ENCODE measurements at regions not wholly inside any gene's neighbourhood (a gene's known extent, or its start where the extent isn't known, plus 50 kb on each side); places are given as distances from the start of the nearest gene placed in this dataset.

DNA sequence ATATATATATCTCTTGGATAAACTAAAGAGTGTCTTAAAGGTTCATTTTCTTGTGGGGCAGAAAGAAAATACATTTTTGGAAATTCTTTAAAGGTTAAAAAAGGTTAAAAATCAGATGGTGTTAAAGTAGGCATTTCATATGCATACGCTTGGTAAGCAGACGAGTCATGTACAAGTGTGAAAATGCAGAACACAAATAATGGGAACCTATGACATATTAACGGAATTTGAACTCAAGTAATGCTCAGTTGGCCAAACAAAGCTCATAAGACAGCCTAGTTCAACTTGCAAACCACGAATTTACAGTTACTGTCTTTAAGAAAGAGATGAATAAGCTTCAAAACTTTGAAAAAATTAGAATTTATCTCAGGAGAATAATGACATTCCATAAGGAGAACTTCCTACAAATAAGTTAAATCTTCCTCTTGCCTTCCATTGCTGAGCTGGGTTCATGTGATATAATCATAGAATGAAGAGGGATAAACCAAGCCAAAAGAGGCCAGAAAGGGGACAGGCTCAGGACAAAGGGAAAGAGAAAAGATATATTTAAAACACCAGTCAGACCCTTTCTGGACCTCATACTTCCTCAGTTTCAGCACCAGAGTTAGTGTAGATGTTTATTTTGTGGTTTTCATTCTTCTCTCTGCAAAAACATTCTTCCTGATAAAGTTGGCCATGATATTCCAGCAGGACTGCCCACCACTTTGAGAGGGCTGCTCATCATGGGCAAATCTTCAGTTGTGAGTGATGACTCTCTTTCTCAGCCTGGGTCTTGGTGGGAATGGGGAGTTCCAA lies 256.7 kb upstream of the CD180 start:
- no peak for DNase-seq (ENCODE audit: low spot score)
- no peak for TF ChIP-seq CTCF (IDR thresholded peaks at IDR 0.05; ENCODE audit: extremely low read depth, missing control alignments)

DNA sequence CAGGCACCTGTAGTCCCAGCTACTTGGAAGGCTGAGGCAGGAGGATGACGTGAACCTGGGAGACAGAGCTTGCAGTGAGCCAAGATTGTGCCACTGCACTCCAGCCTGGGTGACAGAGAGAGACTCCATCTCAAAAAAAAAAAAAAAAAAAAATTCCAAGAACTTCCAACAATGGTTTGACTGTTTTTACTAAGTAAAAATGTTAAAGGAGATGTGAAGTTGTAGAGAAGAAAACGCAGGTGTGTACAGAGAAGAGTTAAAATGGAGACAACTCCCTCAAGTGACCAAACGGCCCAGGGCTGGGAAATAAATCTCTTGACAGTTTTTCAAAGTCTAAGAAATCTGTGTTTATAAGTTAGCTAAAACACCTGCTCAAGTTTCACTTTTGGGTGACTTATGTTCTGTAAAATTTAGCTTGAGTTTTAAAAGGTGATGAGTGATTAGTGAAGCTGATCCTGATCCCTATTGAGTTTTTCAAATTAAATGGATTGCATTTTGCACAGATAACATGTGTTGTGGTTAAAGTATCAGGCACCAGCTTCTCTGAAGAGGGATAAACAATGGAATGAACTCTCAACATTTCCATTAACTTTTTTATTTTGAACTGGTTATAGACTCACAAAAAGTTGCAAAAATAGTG lies 255.2 kb upstream of the CD180 start:
- TF ChIP-seq CTCF (IDR thresholded peaks at IDR 0.05; ENCODE audit: extremely low read depth, missing control alignments), result no peak
- DNase-seq (ENCODE audit: low spot score), result no peak

DNA sequence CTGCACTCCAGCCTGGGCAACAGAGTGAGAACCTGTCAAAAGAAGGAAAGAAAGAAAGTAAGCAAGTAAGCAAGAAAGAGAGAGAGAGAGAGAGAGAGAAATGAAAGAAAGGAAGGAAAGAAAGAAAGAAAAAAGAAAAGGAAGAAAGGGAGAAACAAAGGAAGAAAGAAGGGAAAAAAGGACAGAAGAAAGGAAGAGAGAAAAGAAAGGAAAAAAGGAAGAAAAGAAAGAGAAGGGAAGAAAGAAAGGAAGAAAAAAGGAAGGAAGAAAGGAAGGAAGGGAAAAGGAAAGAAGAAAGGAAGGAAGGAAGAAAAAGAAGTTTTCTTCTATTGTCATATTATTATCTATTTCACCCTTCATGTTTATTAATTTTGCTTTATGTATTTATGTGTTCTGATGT lies 251.1 kb upstream of the CD180 start:
- no peak for DNase-seq (ENCODE audit: low spot score)
- TF ChIP-seq CTCF (IDR thresholded peaks at IDR 0.05; ENCODE audit: extremely low read depth, missing control alignments), result no peak

DNA sequence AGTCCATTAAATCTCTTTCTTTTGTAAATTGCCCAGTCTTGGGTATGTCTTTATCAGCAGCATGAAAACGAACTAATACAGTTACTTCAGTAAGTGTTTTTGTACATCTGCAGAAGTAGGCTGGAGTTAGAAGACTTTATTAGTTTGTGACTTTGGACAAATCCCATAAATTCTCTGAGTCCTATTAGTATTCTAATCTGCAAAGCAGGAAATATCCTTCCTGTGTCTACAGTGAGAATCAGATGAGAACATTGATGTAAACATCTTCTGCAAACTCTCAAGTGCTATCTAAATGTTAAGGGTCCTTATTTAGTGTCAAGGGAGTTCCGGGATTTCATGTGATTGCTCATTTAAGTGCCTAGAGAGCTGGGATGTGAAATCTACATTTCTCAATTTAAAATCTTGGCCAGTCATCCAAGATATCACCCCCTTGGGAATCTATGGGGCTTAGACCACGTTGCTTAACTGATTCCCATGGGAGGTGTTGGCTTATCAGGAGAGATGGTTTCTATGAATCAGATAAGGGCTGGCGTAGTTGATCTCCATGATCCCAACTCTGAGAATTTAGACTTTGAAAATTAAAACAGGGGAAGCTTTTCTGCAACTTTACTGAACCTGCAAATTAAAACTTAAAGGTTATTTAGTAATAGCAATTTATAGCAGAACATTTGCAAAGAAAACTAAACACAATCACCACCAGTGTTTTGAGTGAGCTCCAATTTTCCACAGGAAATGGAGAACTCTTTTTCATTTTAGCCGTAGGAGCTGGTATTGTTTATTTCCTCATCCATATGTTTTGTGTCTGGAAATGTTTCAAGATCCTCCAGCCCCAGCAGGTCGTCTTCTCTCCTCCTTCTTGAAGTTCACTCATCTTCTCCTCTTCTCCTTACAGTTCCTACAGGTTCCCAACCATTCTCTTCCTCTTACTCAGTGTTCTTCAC lies 241.6 kb upstream of the CD180 start:
- DNase-seq (ENCODE audit: low spot score), result no peak
- no peak for TF ChIP-seq CTCF (IDR thresholded peaks at IDR 0.05; ENCODE audit: extremely low read depth, missing control alignments)

- no peak for TF ChIP-seq CTCF (IDR thresholded peaks at IDR 0.05; ENCODE audit: extremely low read depth, missing control alignments)
- DNase-seq (ENCODE audit: low spot score), result no peak
These were observed 238.4 kb upstream of the CD180 start for GRCh38 chr5:67435032-67435431.

DNA sequence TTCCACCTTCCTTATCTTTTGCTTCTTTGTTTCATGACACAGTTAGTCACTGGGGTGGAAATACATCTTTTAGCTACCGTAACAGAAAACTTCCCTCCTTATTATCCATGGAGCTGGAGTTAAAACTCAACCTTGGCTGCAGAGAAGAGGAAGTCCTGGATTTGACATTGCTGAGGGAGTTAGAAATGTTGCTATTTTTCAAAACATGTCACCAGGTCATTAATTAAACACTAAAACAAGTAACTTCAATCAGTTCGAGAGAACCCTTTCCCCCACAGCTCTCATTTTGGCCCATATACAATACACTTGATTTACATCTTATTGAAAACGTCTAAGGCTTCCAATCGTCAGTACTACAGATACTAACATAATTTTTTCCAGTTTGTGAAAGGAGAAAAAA lies 237.9 kb upstream of the CD180 start:
- no peak for TF ChIP-seq CTCF (IDR thresholded peaks at IDR 0.05; ENCODE audit: extremely low read depth, missing control alignments)
- no peak for DNase-seq (ENCODE audit: low spot score)

All from GM20000 (cell line).